ENCODE measurements at regions not wholly inside any gene's neighbourhood (a gene's known extent, or its start where the extent isn't known, plus 50 kb on each side); places are given as distances from the start of the nearest gene placed in this dataset.

- Histone ChIP-seq H3K9me3 (ENCODE audit: low read length) (no peaks in the 10 kb centered on the region), H4K20me1 (ENCODE audit: insufficient read depth, low read length) (no peaks in the 10 kb centered on the region), H3K79me2 (ENCODE audit: insufficient read depth, low read depth, low read length) (no peaks in the 10 kb centered on the region), H3K9me2 (ENCODE audit: insufficient read depth, low read length) (no peaks in the 10 kb centered on the region), H3K4me3 (ENCODE audit: low read depth, low read length, poor library complexity, severe bottlenecking) (no peak overlapping the region), H3K27ac (ENCODE audit: low read depth, low read length, poor library complexity, severe bottlenecking) (no peak overlapping the region), H2AFZ (ENCODE audit: low read length) (no peak overlapping the region), H3K36me3 (ENCODE audit: insufficient read depth, low read length) (no peaks in the 10 kb centered on the region), H3K4me1 (ENCODE audit: insufficient read depth, low read length, poor library complexity, severe bottlenecking) (no peaks in the 10 kb centered on the region), H3K4me2 (ENCODE audit: low read length) (no peak overlapping the region)
- intact Hi-C loops (cut with micrococcal nuclease; ENCODE audit: unreplicated experiment) = no loop called here
- no peak for TF ChIP-seq EZH2phosphoT487 (IDR thresholded peaks at IDR 0.05; ENCODE audit: borderline replicate concordance, low read depth, low read length)
- TF ChIP-seq CTCF (conservative IDR thresholded peaks at IDR 0.05; ENCODE audit: low read length) = no peak
- no TSS peak for BruUV-seq (replicated peaks)
- ChIA-PET POLR2A (interaction anchor here (0.6 kb wide), 1 partner anchor 20 kb away, joined by 4 read pairs; no protein-coding TSS in a partner anchor), CTCF (ENCODE audit: unreplicated experiment) (no interaction called here)
- no peak for DNase-seq (ENCODE audit: low spot score)
Measured at GRCh38 chr5:28961816-28962215, 1923.4 kb upstream of the CDH9 start.

- Histone ChIP-seq H3K4me1 (ENCODE audit: insufficient read depth, low read length, poor library complexity, severe bottlenecking) (no peaks in the 10 kb centered on the region), H3K4me2 (ENCODE audit: low read length) (no peak overlapping the region), H3K4me3 (ENCODE audit: low read depth, low read length, poor library complexity, severe bottlenecking) (no peak overlapping the region), H3K9me3 (ENCODE audit: low read length) (no peaks in the 10 kb centered on the region), H2AFZ (ENCODE audit: low read length) (no peak overlapping the region), H3K9me2 (ENCODE audit: insufficient read depth, low read length) (no peaks in the 10 kb centered on the region), H3K79me2 (ENCODE audit: insufficient read depth, low read depth, low read length) (no peaks in the 10 kb centered on the region), H3K27ac (ENCODE audit: low read depth, low read length, poor library complexity, severe bottlenecking) (no peak overlapping the region), H4K20me1 (ENCODE audit: insufficient read depth, low read length) (no peaks in the 10 kb centered on the region), H3K36me3 (ENCODE audit: insufficient read depth, low read length) (no peaks in the 10 kb centered on the region)
- TF ChIP-seq CTCF (conservative IDR thresholded peaks at IDR 0.05; ENCODE audit: low read length) (no peak), EZH2phosphoT487 (IDR thresholded peaks at IDR 0.05; ENCODE audit: borderline replicate concordance, low read depth, low read length) (no peak)
- BruUV-seq (replicated peaks) = no TSS peak
- intact Hi-C loops (cut with micrococcal nuclease; ENCODE audit: unreplicated experiment) = no loop called here
- CTCF ChIA-PET (ENCODE audit: unreplicated experiment) = no interaction called here
- POLR2A ChIA-PET = interaction anchor here (0.5 kb wide), 1 partner anchor 322 kb away, joined by 3 read pairs; no protein-coding TSS in a partner anchor
- no peak for DNase-seq (ENCODE audit: low spot score)
Measured at GRCh38 chr5:28958581-28958980, 1920.2 kb upstream of the CDH9 start.

- no peaks in the 10 kb centered on the region for H3K36me3 ChIP-seq (ENCODE audit: insufficient read depth, low read length)
- intact Hi-C loops (cut with micrococcal nuclease; ENCODE audit: unreplicated experiment) = no loop called here
- no peak overlapping the region for H2AFZ ChIP-seq (ENCODE audit: low read length)
- H3K4me2 ChIP-seq (ENCODE audit: low read length) = no peak overlapping the region
- no peak overlapping the region for H3K4me3 ChIP-seq (ENCODE audit: low read depth, low read length, poor library complexity, severe bottlenecking)
- POLR2A ChIA-PET = no interaction called here
- no peak overlapping the region for H3K27ac ChIP-seq (ENCODE audit: low read depth, low read length, poor library complexity, severe bottlenecking)
- BruUV-seq (replicated peaks) = no TSS peak
- CTCF ChIA-PET (ENCODE audit: unreplicated experiment) = no interaction called here
- no peaks in the 10 kb centered on the region for H3K9me3 ChIP-seq (ENCODE audit: low read length)
- no peak for DNase-seq (ENCODE audit: low spot score)
- no peaks in the 10 kb centered on the region for H3K9me2 ChIP-seq (ENCODE audit: insufficient read depth, low read length)
- H3K4me1 ChIP-seq (ENCODE audit: insufficient read depth, low read length, poor library complexity, severe bottlenecking) = no peaks in the 10 kb centered on the region
- no peaks in the 10 kb centered on the region for H3K79me2 ChIP-seq (ENCODE audit: insufficient read depth, low read depth, low read length)
- H4K20me1 ChIP-seq (ENCODE audit: insufficient read depth, low read length) = no peaks in the 10 kb centered on the region
- TF ChIP-seq CTCF (conservative IDR thresholded peaks at IDR 0.05; ENCODE audit: low read length) (no peak), EZH2phosphoT487 (IDR thresholded peaks at IDR 0.05; ENCODE audit: borderline replicate concordance, low read depth, low read length) (no peak)
Measured at GRCh38 chr5:28957450-28957849, 1919.1 kb upstream of the CDH9 start.

Measured in OCI-LY7 (cell line).